ENCODE measurements at regions not wholly inside any gene's neighbourhood (a gene's known extent, or its start where the extent isn't known, plus 50 kb on each side); places are given as distances from the start of the nearest gene placed in this dataset.

DNA sequence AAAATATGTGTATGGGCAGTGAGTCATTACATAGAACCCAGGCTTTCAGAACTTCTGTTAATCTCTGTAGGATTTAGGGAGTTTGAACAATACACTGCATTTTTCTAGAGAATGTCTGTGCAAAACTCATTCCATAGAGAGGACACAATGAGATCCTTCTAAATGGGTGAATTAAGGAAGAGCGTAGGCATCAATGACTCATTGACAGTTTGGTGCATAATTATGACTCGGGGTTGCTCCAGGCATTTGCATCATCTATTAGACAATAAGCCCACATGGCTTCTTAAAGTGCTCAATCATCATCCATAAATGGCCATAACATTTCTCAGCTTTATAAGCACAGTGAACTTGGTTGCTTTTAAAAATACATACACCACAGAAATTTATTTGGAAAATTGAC, 625.5 kb downstream of the CDH26 start:
- TF ChIP-seq, protein P1, sequence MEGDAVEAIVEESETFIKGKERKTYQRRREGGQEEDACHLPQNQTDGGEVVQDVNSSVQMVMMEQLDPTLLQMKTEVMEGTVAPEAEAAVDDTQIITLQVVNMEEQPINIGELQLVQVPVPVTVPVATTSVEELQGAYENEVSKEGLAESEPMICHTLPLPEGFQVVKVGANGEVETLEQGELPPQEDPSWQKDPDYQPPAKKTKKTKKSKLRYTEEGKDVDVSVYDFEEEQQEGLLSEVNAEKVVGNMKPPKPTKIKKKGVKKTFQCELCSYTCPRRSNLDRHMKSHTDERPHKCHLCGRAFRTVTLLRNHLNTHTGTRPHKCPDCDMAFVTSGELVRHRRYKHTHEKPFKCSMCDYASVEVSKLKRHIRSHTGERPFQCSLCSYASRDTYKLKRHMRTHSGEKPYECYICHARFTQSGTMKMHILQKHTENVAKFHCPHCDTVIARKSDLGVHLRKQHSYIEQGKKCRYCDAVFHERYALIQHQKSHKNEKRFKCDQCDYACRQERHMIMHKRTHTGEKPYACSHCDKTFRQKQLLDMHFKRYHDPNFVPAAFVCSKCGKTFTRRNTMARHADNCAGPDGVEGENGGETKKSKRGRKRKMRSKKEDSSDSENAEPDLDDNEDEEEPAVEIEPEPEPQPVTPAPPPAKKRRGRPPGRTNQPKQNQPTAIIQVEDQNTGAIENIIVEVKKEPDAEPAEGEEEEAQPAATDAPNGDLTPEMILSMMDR (IDR thresholded peaks at IDR 0.05), result no peak
- TF ChIP-seq EP300 (IDR thresholded peaks at IDR 0.05; ENCODE audit: borderline replicate concordance in 1 of 2, low read depth in 1 of 2, low read length in 1 of 2), result no peak
- TF ChIP-seq TEAD4 (IDR thresholded peaks at IDR 0.05; ENCODE audit: borderline replicate concordance, insufficient read depth), result no peak
- no peak for TF ChIP-seq POLR2AphosphoS5 (IDR thresholded peaks at IDR 0.05; ENCODE audit: low read depth, low read length)
- TF ChIP-seq, protein P2, sequence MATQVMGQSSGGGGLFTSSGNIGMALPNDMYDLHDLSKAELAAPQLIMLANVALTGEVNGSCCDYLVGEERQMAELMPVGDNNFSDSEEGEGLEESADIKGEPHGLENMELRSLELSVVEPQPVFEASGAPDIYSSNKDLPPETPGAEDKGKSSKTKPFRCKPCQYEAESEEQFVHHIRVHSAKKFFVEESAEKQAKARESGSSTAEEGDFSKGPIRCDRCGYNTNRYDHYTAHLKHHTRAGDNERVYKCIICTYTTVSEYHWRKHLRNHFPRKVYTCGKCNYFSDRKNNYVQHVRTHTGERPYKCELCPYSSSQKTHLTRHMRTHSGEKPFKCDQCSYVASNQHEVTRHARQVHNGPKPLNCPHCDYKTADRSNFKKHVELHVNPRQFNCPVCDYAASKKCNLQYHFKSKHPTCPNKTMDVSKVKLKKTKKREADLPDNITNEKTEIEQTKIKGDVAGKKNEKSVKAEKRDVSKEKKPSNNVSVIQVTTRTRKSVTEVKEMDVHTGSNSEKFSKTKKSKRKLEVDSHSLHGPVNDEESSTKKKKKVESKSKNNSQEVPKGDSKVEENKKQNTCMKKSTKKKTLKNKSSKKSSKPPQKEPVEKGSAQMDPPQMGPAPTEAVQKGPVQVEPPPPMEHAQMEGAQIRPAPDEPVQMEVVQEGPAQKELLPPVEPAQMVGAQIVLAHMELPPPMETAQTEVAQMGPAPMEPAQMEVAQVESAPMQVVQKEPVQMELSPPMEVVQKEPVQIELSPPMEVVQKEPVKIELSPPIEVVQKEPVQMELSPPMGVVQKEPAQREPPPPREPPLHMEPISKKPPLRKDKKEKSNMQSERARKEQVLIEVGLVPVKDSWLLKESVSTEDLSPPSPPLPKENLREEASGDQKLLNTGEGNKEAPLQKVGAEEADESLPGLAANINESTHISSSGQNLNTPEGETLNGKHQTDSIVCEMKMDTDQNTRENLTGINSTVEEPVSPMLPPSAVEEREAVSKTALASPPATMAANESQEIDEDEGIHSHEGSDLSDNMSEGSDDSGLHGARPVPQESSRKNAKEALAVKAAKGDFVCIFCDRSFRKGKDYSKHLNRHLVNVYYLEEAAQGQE (IDR thresholded peaks at IDR 0.05; ENCODE audit: low read depth, low read length), result no peak
- no peak for TF ChIP-seq TAF1 (IDR thresholded peaks at IDR 0.05; ENCODE audit: borderline replicate concordance, low read depth, low read length)
- TF ChIP-seq RCOR1 (IDR thresholded peaks at IDR 0.05; ENCODE audit: low read length), result no peak
- TF ChIP-seq, protein P3, sequence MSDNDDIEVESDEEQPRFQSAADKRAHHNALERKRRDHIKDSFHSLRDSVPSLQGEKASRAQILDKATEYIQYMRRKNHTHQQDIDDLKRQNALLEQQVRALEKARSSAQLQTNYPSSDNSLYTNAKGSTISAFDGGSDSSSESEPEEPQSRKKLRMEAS (IDR thresholded peaks at IDR 0.05; ENCODE audit: low read depth), result no peak
- TF ChIP-seq EZH2phosphoT487 (IDR thresholded peaks at IDR 0.05; ENCODE audit: borderline replicate concordance, low read depth), result no peak
- TF ChIP-seq, protein P4, sequence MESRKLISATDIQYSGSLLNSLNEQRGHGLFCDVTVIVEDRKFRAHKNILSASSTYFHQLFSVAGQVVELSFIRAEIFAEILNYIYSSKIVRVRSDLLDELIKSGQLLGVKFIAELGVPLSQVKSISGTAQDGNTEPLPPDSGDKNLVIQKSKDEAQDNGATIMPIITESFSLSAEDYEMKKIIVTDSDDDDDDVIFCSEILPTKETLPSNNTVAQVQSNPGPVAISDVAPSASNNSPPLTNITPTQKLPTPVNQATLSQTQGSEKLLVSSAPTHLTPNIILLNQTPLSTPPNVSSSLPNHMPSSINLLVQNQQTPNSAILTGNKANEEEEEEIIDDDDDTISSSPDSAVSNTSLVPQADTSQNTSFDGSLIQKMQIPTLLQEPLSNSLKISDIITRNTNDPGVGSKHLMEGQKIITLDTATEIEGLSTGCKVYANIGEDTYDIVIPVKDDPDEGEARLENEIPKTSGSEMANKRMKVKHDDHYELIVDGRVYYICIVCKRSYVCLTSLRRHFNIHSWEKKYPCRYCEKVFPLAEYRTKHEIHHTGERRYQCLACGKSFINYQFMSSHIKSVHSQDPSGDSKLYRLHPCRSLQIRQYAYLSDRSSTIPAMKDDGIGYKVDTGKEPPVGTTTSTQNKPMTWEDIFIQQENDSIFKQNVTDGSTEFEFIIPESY (IDR thresholded peaks at IDR 0.05; ENCODE audit: borderline replicate concordance, low read depth), result no peak
- no peak for TF ChIP-seq FOSL2 (IDR thresholded peaks at IDR 0.05; ENCODE audit: borderline replicate concordance, low read depth)
- no peak for TF ChIP-seq NRF1 (IDR thresholded peaks at IDR 0.05; ENCODE audit: low read depth, low read length)
- no peak for TF ChIP-seq YY1 (IDR thresholded peaks at IDR 0.05; ENCODE audit: low read depth)

Measured in SK-N-SH (cell line).